NCI-H524 (cell line): ENCODE measurements at regions not wholly inside any gene's neighbourhood (a gene's known extent, or its start where the extent isn't known, plus 50 kb on each side); places are given as distances from the start of the nearest gene placed in this dataset.

Experiments
- DNase-seq, 2 experiments: peaks; one replicate each; lab custom pipeline; 2025; lab: John Stamatoyannopoulos, UW

DNA sequence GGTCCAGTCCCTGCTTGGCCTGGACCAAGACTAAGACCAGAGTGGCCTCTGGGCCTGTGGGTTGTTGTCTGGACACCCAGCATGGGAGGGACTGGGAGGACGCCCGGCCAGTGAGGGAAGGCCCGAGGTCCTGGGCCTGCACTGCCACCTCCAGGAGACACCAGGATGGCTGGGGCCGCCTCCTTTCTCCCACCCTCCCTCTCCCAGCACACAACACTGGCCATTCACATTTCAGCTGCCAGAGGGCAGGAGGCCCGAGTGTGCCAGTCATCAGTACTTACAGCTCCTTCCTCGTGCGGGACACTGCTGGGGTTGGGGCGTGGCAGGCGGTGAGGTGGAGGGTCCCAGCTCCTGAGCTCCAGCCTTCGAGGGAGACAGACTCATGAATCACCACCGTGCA, 133.5 kb downstream of the ASB1 start:
- no peak for DNase-seq

DNA sequence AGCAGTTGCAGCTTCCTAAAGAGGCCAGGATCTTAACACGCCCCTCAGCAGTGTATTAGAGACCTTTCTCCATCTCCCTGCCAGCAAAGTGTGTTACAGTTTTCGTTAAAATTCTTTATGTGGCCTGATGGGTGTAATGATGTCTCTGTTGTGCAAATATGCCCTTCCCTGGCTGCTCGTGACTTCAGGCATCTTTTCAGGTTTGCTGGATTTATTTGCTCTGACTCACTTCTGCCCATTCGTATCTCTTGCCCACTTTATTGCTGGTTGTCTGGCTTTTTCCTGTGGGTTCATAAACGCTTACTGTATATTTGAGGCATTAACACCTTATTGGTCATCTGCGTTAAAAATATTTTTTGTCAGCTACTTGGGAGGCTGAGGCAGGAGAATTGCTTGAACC, 134.5 kb downstream of the ASB1 start:
- no peak for DNase-seq

DNA sequence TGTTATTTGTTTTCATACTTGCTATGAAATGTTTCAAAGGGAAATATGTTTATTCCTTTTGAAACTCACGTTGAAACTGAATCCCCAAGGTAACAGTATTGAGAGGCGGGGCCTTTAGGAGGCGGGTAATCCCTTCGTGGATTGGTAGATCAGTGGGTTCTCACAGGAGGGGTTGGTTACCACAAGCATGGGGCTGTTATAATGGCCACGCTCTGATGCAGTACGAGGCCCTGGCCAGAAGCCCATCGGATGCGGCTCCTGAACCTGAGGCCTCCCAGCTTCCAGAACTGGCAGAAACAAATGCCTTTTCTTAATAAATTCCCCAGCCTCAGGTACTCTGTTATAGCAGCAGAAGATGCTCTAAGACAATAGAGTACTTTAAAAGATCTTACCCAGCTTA, 135.7 kb downstream of the ASB1 start:
- DNase-seq = no peak

DNA sequence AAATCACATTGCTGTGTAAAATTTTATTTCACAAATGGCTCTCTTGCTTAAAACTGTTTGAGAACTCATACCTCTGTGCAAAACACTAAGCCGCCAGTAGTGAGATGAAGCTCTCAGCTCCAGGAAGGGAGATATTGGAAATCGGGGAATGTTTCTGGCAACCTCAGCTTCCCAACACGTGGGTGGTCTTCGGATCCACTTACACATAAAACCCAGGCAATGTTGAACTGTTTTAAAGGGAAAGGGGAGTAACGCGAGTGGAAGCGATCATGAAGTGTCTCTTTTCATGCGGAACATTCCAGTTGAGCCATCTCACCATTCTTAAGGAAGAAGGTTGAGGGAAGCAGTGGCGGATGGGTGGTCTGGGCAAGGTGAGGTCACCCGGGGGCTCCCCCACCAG, 136.8 kb downstream of the ASB1 start:
- no peak for DNase-seq

DNA sequence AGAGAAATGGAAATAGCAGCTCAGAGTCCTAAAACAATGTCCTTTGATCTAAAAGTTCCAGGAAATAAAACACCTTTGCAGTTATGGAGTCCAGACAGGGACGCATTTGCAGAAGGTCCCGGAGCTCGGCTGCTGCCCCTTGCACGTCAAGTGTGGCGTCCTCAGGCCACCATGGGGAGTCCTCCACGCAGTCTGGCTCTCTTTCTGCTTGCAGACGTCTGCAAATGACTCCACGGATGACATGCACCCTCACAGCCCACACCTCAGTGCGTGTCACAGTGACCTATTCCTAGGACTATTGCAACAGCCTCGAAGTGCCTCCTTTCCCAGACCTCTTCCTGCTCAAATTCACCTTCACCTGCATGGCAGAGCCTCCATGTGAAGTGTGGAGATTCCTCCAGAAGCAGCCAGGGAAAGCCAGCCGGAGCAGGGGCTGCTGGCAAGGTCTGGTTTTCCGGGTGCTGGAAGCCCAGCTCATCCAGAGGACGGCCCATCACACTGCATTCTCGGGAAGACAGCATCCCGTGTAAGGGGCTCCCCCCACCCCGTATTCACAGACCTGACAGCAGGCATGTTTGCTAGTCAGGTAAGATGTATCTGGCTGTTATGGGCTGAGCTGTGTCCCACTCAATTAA, 137.7 kb downstream of the ASB1 start:
- DNase-seq = no peak

DNA sequence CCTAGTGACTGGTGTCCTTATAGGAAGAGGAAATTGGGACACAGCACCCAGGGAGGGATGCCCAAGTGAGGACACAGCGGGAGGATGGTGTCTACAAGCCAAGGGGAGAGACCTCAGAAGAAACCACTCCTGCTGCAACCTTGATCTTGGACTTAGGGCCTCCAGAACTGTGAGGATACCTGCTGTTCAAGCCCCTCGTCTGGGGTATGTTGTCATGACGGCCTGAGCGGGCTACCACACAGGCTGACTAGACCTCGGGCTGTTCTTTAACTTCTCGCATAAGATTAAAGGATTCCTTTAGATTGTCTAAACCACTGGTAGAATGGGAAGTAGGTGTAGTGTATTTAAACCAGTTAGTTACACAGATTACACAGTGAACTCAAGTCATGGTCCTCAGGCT, 138.3 kb downstream of the ASB1 start:
- no peak for DNase-seq

DNA sequence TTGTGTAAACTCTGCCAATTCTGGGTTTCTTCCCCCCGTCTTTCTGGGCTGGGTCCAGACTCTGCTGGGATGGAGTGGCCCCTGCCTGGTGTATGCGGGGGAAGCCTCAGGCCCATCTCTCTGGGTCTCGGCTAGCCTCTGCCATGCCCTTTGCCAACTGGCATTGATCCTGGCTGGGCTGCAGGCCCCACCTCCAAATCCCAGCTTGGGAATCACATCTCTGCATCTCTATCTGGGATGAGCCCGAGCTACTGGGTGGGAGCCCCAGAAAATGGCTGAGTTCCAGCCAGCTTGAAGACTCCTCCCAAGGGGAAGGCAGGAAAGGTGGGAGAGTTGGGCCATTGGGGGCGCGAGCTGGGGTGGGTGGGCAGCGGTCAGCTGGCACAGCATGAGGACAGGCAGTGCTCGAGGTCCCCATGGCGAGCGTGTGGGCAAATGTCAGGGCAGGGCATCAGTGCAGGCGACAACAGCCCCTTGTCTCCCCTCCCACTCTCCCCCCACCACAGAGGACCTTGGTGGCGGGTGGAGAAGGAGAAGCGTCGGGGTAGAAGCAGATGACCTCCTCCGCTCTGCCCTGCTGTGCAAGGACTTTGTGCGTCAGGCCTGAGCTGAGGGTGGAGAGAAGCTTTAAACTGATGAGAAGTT, 139.4 kb downstream of the ASB1 start:
- DNase-seq = no peak

DNA sequence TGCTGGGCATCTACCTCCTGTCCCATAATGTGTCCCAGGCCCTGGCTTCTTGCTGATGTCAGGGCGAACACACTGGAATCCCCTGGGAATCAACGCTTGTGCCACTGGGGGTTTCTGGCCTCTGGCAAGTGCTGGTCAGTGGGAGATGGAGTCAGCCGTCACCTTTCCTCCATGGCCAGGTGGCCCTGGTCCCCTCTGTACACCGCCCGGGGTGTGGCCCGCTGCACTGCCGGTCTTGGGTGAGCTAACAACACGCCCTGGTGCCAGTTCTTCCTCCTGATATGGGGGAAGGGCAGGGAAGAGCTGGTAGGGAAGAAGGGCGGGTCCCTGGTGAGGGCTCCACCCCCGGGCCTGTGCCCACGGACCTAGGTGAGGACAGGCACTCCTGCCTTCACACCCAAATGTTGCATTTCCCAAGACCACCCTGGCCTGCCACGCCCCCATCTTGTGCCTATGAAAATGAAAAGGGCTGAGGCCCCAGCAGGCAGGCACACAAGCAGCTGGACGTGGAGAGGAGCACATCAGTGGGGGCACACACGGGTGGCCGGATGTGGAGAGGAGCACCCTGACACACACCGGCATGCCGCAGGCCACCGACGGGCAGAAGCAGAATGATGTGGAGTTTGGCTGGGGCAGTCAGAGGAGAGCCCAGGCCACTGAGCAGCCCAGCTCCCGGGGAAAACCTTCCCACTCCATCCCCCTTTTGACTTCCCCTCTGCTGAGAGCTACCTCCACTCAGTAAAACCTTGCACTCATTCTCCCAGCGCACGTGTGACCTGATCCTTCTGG, 140.5 kb downstream of the ASB1 start:
- DNase-seq = no peak

DNA sequence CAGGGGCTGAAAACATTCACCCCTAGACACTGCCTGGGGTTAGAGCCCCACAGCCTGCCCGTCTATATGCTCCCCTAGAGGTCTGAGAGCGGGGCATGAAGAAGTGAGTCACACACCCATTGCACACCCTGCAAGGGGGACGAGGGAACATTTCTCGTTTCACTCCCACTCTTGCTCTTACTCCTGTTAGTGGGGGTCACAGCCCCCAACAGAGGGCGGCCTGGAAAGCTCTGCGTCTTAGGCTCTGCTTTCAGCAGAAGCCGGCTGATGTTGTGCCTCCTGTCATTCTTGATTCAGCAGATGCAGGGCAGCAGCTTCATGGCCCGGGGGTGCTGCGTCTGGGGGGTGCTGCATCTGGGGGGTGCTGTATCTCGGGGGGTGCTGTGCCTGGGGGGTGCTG, 141.3 kb downstream of the ASB1 start:
- DNase-seq = no peak

DNA sequence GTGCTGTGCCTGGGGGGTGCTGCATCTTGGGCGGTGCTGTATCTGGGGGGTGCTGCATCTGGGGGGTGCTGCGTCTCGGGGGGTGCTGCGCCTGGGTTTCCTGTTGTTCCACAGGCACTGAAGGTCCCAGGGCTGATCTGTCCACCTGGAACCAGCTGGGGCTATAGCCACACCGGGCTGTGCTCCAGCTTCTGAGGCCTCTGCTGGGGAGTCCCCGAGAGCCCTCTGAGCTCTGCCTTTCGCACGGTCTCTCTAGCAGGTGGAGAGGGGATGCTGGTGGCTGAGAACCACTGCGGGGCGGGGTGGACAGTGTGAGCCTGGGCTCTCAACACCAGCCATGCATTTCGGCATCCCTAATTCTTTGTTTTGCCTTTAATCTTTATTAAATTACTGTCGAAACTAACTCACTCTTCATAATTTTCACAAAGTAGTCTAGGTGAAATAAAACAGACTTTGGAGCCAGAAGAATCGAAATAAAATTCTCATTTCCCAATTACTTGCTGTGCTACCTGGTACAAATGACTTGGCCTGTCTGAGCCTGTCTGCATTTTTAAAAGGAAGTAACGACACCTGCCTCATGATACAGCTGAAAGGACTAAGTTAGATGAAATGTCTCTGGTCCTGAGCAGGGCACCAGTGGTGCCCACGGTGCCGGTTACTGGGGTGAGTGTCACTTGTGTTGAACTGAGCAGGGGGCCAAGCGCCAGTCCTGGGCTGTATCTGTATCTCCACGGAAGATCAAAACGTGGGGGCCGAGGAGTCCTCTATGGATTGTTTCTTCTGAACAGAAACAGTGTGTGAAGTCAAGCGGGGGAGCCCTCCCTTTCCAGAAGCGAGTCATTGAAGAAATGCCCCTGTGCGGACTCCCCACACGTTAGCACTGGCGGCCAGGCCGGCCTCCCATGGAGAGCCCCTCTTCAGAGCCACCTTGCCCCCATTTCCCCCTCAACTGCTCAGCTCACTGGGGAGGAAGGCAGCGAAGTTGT, 142.0 kb downstream of the ASB1 start:
- no peak for DNase-seq

DNA sequence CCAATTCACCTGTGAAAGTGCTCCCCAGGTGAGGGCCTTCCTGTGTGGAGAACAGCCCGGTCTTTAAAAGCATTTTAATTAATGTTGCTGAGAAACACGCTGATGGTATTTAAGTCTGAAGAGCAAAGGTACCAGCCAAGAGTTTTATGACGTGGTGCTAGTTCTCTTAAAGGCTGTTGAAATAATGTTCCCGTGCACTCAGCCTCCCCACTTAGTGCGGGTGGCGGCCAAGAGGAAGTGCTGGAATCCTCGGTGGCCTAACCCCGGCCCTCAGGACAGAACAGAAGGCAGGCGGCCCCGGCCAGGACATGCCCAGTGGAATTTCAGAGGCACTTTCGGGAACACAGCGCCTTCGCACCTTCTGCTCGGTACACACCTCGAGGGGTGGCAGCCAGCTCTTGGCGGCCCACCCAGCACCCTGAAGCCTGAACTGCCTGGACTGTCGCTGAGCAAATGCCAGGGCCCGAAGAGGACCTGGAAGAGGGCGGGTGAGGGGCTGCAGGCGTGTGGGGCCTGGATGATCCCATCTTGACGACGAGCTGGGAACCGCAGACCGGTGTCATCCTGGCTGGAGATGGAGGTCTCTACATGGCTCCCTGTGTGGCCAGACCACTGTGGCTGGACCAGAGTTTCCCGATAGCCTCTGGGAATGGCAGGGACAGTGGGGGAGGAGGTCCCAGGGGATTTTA, 142.9 kb downstream of the ASB1 start:
- DNase-seq = no peak

DNA sequence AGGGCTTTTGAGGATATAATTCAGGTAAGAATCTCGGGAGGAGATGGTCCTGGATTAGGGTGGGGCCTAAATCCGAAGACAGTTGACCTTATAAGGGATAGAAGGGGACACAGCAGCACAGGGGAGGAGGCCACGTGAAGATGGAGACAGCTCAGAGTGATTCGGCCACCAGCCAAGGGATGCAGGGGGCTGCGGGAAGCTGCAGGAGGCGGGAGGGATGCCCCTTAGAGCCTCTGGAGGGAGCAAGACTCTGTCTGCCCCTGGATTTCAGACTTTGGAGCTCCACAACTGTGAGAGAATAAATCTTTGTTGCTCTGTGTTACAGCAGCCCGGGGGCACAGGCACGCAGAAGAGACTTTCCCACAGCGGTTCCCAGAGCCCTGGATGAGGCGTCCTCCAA, 143.7 kb downstream of the ASB1 start:
- DNase-seq = no peak

DNA sequence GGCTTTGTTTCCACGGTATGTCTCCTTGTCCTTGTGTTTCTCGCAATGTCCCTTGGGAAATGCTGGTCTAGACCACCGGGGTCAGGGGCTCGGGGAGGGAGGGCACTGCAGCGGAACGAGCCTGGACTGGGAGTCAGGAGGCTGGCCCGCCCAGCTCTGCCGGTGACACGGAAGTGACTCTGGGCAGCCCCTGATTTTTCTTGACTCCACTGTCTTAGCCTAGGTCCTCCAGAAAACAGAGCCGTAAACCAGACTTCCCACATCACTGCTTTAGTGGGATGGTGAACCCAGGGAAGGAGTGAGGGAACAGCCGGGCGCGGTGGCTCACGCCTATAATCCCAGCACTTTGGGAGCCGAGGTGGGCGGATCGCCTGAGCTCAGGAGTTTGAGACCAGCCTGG, 144.2 kb downstream of the ASB1 start:
- no peak for DNase-seq

DNA sequence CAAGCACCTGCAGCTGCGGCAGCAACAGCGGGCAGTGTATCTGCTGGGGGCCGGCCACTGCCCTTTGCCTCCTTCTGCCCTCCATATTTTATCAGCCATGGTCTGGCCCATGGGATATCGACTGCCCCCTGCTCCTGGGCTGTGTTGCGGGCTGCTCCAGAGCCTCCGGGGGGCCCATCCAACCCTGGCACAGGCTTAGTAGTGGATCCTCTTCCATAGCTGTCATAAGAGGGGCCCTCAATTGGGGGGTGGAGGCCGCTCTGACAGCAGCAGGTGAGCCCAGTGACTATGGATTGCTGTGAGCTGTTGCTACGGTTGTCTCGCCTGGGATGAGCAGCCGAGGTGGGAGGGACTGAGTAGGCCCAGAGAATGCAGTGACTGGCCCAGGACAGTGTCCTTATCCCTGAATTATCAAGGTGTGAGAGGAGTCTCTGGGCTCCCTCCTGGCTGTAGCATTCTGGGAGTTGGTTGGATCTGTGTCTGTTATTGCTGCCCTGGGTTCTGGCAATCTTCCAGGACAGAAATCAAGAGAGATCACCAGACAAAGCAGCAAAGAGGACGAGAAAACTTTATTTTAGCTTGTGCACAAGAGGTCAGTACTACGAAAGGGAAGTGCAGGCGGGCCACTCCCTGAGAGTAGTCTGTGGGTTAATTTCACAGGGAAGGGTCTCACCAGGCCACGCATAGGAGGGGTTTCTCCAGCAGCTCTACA, 145.1 kb downstream of the ASB1 start:
- DNase-seq = no peak

DNA sequence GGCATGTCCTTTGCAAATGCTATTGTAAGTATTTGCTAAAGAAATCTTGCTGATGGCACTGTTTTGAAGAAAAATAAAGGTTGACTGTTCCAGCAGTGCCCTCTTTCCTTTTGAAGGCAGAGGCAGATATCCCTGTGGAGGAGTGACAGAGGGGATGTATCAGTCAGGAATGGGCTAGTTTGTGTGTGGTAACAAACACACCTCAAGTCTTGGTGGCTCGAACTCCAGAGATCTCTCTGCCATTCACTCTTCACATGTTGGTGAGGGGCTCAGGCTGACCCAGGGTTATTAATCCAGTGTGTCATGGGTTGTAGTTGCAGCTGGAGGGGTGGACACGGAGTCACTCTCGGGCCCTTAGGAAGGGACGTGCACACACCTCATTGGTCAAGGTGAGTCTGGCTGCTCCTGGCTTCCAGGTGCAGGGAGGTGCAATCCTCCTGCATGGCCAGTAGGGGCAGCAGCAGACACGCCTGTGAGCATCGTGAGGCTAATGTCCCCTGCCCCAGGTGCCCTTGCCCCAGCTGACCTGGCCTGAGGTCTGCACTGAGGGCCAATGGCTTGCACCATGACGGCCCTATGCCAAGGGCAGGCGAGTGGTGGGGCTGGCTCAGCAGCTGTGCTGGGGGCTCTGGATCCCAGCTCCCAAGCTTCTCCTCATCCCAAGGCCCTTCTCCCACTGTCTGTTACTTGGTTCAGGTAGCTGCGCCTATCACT, 146.5 kb downstream of the ASB1 start:
- no peak for DNase-seq

DNA sequence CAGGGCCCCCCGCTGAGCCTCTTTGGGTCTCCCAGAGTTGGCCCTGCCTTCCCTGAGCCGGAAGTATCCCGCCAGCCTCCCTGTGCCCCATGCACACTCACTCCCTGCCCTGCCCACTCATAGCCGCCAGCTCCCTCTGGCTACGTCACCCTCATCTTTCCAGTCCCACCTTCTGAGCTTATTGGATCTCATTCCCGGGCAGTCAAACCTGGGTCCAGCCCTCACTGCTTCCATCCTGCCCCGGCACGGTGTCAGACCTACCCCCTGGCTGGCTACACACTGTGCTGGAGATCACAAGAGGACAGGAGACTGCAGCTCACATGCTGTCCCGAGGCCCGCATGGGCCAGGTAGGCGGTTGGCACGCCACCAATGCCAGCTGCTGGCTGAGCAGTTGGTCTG, 147.2 kb downstream of the ASB1 start:
- DNase-seq = no peak

DNA sequence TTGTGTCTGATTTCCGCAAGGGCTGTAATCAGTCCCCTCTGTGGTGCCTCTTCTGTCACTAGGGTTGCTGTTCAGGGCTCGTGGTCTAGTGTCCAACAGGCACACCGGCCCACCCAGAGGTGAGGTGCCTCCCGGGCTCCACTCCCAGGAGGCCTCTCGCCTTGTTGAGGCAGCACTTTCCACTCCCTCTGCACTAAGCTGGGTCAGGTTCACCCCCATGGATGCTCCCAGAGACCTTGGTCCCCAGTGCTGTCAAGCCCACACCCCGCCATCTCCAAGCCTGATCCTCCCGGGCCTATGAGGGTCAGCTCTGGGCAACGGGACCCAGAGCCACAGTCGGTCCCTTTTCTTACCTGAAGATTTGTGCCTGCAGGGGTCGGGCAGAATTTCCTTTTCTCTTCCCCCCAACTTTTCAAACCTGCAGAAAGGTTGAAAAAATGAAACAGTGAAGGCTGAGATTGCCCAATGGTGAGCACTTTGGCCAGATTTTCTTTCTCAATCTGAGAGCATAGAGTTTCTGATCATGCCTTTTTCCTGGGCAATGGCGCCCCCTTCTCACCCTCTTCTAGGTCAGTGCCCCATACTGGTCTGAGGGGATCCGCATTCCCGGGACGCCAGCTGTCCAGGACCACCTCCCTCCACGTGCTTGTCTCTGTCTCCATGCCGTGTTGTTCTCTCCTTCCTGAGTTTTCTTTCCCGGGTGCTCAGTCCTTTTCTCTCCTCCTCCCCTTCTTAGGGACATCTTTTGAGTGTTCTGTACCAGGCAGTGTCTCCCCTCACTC, 148.0 kb downstream of the ASB1 start:
- DNase-seq = no peak

DNA sequence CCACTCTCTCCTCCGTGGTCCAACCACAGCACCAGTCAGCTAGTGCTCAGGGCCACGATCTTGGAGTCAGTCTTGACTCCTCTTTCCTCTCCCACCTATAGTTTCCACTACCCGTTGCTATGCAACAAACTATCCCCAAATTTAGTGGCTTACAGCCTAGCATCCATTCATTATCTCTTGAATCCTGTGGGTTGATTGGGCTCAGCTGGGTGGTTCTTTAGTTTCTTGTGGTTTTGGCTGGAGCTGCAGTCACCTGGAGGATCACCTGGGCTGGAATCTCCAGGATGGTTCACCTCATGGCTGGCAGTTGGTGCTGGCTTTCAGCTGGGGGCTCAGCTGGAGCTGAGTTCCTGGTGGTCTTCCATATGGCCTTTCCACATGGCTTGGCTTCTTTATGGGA, 149.9 kb downstream of the ASB1 start:
- no peak for DNase-seq

DNA sequence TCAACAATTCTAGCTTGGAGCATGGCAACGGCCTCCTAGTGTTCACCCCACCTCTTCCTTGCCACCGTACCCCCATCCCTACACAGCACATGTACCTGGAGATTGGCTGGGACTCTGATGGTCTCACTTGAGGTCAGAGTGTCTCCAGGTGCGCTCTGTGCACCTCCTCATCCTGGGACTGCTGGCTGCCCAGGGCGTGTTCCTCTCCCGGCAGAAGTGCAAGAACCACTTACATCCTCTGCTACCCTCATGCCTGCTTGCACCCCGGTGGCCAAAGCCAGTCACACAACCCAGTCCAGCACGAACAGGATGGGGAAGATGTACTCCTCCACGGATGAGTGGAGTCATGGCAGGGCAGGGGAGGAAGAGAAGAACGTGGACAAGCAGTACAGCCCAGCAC, 151.5 kb downstream of the ASB1 start:
- no peak for DNase-seq

DNA sequence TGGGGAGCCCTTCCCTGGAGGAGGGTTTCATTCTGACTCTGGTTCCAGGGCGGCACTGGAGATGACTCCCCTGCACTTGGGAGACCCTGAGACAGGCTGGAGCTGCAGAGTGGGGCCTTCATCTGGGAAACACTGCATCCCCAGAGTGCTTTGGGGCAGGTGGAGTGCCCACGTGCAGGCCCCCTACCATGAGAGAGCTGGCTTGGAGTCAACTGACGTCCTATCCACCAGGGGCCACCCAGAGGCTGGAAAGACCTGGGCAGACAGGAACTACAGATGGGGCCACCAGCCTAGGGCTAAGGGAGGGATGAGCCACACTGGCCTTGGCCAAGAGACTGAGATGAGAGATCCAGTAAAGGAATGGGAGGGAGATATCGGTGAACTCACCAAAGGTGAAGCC, 153.8 kb downstream of the ASB1 start:
- DNase-seq = no peak
